Renal cortical epithelial cell (primary cell): ENCODE measurements at regions not wholly inside any gene's neighbourhood (a gene's known extent, or its start where the extent isn't known, plus 50 kb on each side); places are given as distances from the start of the nearest gene placed in this dataset.
A peak's percentile ranks its signal among the peaks of the same experiment; 100 is the strongest.
"Not testable (repeated sequence)": the region's sequence is repeated elsewhere in the genome, so short reads cannot be mapped to it uniquely, and the experiment has no call there.

Experiments
- DNase-seq: peaks from one replicate; pipeline ENCODE4 v3.0.0-alpha.2; 2011; ENCODE audit warnings: low read depth

GRCh38 chr6:20263059-20263458 lies 50.8 kb upstream of the MBOAT1 start:
- no peak for DNase-seq

- DNase-seq = no peak
These were observed 53.6 kb upstream of the MBOAT1 start for GRCh38 chr6:20265842-20266241.

- DNase-seq = no peak
These were observed 54.8 kb upstream of the MBOAT1 start for GRCh38 chr6:20266851-20267608.

GRCh38 chr6:20269181-20269580 lies 56.9 kb upstream of the MBOAT1 start:
- DNase-seq = no peak

GRCh38 chr6:20271818-20272217 lies 59.5 kb upstream of the MBOAT1 start:
- DNase-seq = no peak

- DNase-seq = no peak
These were observed 61.9 kb upstream of the MBOAT1 start for GRCh38 chr6:20274137-20274536.

- DNase-seq = not testable (repeated sequence)
These were observed 63.6 kb upstream of the MBOAT1 start for GRCh38 chr6:20275837-20276236.

GRCh38 chr6:20277724-20278123 lies 65.5 kb upstream of the MBOAT1 start:
- DNase-seq = not testable (repeated sequence)

GRCh38 chr6:20279051-20279450 lies 66.8 kb upstream of the MBOAT1 start:
- no peak for DNase-seq

- peak; percentile 74 for DNase-seq
These were observed 67.5 kb upstream of the MBOAT1 start for GRCh38 chr6:20279608-20280287.

GRCh38 chr6:20280288-20280621 lies 68.0 kb upstream of the MBOAT1 start:
- no peak for DNase-seq

GRCh38 chr6:20284672-20285071 lies 72.4 kb upstream of the MBOAT1 start:
- no peak for DNase-seq

- DNase-seq = peak; percentile 6
These were observed 74.8 kb upstream of the MBOAT1 start for GRCh38 chr6:20286968-20287565.

- peak; percentile 76 for DNase-seq
These were observed 79.7 kb upstream of the MBOAT1 start for GRCh38 chr6:20291764-20292580.

- DNase-seq = no peak
These were observed 80.6 kb upstream of the MBOAT1 start for GRCh38 chr6:20292905-20293304.

GRCh38 chr6:20301256-20301655 lies 89.0 kb upstream of the MBOAT1 start:
- no peak for DNase-seq

GRCh38 chr6:20302168-20302567 lies 89.9 kb upstream of the MBOAT1 start:
- DNase-seq = no peak

GRCh38 chr6:20302702-20303251 lies 90.5 kb upstream of the MBOAT1 start:
- peak; percentile 70 for DNase-seq

- no peak for DNase-seq
These were observed 94.2 kb upstream of the MBOAT1 start for GRCh38 chr6:20306491-20306890.

GRCh38 chr6:20309186-20309585 lies 92.5 kb upstream of the E2F3 start:
- no peak for DNase-seq

- DNase-seq = no peak
These were observed 91.5 kb upstream of the E2F3 start for GRCh38 chr6:20310185-20310584.

GRCh38 chr6:20312606-20313005 lies 89.1 kb upstream of the E2F3 start:
- DNase-seq = no peak
